ENCODE measurements at regions not wholly inside any gene's neighbourhood (a gene's known extent, or its start where the extent isn't known, plus 50 kb on each side); places are given as distances from the start of the nearest gene placed in this dataset.
"Not testable (repeated sequence)": the region's sequence is repeated elsewhere in the genome, so short reads cannot be mapped to it uniquely, and the experiment has no call there.

DNA sequence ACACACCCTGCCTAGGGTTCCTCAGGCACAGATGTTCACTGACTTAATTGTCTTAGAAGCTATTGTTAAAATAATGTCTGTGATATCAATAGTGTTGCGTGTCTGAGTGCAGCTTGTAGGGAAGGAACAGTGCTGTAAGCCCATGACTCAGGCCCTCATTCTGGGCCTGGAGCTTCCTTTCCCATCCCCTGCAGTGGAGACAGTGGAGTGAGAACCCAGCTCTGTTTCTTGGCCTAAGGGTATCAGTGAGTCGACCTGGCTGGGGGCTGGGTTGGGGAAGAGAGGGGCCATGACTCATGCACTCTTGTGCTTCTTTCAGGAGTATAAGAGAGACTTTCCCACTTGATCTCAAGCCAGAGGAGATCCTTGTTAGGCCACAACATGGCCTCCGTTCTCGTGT is 106.8 kb downstream of the HRH4 start:
- no peak for DNase-seq

DNA sequence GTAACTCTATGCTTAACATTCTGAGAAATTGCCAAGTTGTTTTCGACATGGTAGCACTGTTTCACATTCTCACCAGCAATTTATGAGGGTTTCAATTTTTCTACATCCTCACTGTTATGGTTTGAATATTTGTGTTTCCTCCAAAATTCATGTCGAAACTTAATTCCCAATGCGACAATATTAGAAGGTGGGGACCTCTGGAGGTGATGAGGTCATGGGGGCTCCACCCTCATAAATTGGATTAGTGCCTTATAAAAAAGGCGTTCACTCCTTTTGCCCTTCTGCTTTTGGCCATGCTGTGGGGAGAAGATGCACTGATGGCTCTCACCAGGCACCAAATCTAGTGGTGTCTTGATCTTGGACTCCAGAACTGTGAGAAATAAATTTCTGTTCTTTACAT is 110.3 kb downstream of the HRH4 start:
- DNase-seq, result no peak

DNA sequence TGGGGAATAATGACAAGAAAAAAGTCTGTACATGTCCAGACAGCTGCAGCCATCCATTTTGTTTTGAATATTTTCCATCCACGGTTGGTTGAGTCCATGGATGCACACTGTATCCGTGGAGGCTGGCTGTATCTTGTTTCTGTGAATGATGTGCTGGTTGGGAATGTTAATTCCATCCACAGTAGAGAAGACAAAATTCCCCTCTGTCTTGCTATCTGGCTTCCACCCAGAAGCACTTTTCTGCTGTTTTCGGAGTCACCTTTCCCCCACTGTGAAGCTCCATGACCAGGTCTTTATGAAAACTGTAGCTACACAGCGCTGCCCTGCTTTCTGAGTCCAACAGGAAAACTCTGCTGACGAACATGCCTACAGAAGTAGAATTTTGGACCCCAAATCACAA is 122.3 kb downstream of the HRH4 start:
- no peak for DNase-seq

GRCh38 chr18:24584205-24584604 is 123.8 kb downstream of the HRH4 start:
- no peak for DNase-seq

DNA sequence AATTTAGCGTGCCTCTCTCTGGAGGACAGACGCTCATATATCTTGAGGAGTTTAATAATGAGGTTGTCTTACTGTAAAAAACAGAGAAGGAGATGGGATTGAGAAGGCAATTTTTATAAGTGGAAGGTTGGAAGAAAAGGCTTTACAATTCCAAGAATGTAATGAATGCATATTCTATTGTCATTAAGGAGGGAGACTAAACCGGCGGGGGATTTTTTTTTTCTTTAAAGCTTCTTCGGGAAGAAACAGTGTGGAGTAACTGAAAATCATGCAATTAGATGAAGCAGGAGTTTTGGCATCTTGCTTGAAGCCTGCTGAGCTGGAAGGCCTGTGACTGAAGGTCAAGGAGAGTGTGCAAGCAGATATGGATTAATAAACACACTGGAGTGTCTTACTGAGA is 124.4 kb downstream of the HRH4 start:
- DNase-seq, result no peak

DNA sequence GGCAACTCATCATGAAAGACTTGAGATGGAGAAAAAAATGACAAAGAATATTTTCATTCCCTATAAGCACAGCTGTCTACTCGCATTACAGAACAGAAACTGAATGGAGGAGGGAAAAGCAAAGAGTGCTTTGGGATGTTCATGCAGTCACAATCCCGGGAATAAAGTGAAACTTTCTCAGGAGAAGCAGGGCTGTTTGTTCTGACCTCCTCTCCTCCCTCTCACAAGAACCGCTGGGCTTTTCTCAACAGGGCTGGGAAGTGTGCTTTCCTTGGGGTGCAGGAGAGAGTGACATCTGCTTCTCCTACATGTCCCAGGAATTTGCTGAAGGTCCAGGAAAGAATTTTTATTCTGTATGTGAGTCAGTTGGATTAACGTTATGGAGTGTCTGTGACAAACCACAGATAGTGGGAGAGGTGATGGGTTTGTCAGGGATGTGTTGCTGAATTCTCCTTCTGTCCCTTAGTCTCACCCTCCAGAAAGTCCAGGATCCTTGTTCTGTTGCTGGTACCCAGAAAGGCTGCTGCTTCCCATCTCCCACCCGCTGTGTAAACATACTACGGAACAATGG is 125.6 kb downstream of the HRH4 start:
- no peak for DNase-seq

GRCh38 chr18:24586662-24587360 is 126.4 kb downstream of the HRH4 start:
- DNase-seq, result no peak

DNA sequence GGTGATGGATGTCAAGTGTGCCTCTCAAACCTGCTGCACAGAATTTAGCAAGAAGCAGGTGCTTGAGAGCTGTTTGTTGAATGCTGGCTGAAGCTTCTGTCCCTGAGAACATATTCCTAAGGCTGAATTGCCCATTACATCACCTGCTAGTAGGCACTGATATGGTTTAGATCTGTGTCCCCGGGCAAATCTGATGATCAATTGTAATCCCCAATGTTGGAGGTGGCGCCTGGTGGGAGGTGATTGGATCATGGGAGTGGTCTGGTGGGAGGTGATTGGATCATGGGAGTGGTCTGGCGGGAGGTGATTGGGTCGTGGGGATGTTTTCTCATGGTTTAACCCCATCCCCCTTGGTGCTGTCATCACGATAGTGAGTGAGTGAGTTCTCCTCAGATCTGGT is 128.0 kb downstream of the HRH4 start:
- no peak for DNase-seq

GRCh38 chr18:24590946-24591345 is 130.5 kb downstream of the HRH4 start:
- no peak for DNase-seq

DNA sequence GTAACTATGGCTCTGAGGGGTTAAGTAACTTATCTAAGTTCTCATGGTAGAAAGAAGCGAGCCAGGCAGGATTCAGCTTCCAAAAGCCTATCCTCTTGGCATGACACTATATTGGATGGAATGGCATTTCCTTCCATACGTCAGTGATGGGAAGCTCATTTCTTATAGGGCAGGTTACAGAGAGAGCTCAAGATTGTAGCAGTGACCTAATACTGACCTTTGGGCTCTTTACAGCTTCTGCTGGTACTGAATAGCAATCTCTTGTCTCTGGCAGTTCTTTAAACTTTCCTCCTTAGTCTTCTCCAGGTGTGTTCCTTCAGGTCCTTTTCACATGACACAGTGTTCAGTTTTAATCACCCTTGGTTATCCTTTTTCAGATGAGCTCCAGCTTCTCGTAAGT is 133.0 kb downstream of the HRH4 start:
- DNase-seq, result no peak

GRCh38 chr18:24593886-24594285 is 133.4 kb downstream of the HRH4 start:
- no peak for DNase-seq

GRCh38 chr18:24595561-24596031 is 135.2 kb downstream of the HRH4 start:
- DNase-seq, result no peak

GRCh38 chr18:24600076-24600654 is 139.7 kb downstream of the HRH4 start:
- DNase-seq, result no peak

DNA sequence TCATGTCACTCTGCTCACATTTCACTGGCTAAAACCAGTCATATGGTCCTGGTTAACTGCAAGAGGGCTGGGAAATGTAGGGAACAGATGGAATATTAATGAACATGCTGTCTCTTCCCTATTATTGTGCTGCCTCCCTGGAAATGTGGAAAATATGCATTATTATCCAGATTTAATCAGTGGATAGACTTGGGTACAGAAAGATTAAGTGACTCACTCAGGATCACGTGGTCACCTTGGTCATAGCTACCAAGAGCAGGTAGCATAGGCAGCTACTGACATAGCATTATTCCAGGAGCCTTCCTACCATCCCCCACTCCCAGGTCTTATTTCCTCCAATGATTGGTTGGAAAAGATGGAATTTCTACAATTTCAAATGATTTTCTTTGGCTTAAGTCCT is 141.1 kb downstream of the HRH4 start:
- no peak for DNase-seq

GRCh38 chr18:24602201-24602600 is 141.8 kb downstream of the HRH4 start:
- DNase-seq, result no peak

DNA sequence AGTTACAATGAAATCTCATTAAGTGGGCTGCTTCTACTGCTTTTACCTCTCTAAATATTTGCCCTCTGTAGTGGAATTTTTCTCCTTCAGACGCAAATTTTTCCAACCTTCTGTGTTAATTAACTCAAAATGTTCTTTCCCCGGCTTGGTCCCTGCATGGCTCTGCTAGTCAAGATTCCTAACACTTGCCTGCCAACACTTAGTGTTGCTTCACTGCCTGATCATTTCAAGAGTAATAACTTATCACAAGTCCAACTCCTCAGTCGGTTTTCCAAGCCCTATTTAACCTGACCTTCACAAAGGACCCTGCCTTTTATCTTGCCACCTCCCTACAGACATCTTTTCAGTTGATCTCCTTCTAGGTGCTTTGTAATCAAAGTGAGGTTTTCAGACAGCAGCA is 142.7 kb downstream of the HRH4 start:
- no peak for DNase-seq

GRCh38 chr18:24605444-24605843 is 145.0 kb downstream of the HRH4 start:
- DNase-seq, result no peak

GRCh38 chr18:24609254-24609653 is 148.8 kb downstream of the HRH4 start:
- no peak for DNase-seq

DNA sequence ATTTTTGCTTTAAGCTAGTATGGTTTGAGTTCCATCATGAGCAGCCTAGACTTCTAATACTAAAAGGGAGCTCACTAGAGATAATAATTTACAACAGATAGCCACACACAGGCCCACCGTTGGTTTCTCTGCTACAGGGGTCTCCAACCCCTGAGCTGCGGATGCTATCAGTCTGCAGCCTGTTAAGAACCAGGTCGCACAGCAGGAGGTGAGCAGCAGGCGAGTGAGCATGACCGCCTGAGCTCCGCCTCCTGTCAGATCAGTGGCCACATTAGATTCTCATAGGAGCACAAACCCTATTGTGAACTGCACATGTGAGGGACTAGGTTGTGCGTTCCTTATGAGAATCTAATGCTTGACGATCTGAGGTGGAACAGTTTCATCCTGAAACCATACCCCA is 150.6 kb downstream of the HRH4 start:
- no peak for DNase-seq

DNA sequence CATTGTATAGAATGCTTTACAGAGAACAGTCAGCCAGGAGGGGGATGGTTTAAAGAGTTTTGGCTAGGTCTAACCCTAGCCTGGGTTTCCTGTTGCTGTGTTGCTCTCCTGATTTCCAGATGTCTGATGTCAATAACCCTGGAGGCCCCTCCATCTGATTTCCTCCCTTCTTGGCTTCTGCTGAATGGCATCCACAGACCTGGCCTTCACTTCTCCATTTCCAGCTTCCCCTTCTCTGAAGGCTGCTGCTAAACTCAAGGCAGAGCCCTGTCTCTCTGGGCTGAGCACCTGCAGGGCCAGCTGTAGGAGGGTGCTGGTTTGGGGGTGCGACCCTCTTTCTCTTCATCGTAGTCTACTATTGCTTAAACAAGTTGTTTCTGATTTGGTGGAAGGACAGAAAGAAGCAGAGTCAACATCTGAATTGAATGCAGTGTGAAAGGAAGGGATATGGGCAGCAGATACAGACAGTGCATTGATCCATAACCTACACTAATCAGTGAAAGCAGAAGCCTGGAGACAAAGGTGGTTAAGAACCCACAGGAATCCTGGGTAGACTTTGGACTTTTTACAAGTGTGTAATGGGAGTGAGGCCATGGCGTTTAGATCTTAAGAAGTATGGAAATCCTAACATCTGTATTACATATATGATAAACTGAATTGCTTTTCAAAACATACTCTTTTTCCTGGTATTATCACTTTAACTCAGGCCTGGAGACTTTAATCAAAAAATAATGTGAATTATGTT is 153.6 kb downstream of the HRH4 start:
- DNase-seq, result no peak

DNA sequence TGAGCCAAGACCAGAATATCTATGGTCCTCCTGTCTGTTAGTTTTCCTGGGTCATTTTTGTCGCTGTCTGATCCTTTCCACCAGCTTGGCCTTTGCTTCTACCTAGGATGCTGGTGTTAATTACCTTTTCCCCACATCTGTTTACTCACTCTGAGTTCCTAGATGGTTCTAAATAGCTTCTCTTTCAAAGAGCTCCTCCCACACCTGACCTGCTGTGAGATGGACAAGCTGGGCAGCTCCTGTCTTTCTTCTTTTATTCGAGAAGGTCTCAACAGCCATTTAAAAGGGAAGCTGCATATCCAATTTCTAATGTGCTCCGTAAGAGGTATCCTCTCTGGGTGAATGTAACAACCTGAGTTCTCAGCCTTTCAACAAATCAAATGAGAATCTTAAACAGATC is 156.2 kb downstream of the HRH4 start:
- DNase-seq, result no peak

- DNase-seq, result not testable (repeated sequence)
Measured at GRCh38 chr18:24624421-24624820, 164.0 kb downstream of the HRH4 start.

GRCh38 chr18:24627644-24628315 is 167.3 kb downstream of the HRH4 start:
- DNase-seq, result no peak

All from stimulated activated CD4-positive, alpha-beta T cell treated with anti-CD3 and anti-CD28 coated beads, Interleukin-12 subunit alpha, Interleukin-12 subunit beta, amount 100 ng/mL, for 4 hours (primary cell).